ENCODE measurements at regions not wholly inside any gene's neighbourhood (a gene's known extent, or its start where the extent isn't known, plus 50 kb on each side); places are given as distances from the start of the nearest gene placed in this dataset.

- Mint-ChIP-seq H3K4me1 (peaks cover 3% of the 10 kb centered on the region), H3K4me3 (no peak overlapping the region)
These were observed 76.9 kb upstream of the PHACTR2 start for GRCh38 chr6:143600821-143601220.

GRCh38 chr6:143598466-143599080, 79.2 kb upstream of the PHACTR2 start:
- peaks cover 10% of the 10 kb centered on the region for H3K4me1 ChIP-seq
- no peak overlapping the region for H3K9ac ChIP-seq
- no peaks in the 10 kb centered on the region for H3K9me3 ChIP-seq (ENCODE audit: low read depth)
- no peaks in the 10 kb centered on the region for H3K27me3 ChIP-seq
- no peak overlapping the region for H2AFZ ChIP-seq (replicated peaks)
- no peaks in the 10 kb centered on the region for H3K36me3 ChIP-seq
- no peak for DNase-seq (ENCODE audit: low spot score)
- H3K27me3 Mint-ChIP-seq (ENCODE audit: insufficient read depth, low read depth) = peaks cover 2% of the 10 kb centered on the region
- H3K27ac Mint-ChIP-seq = no peak overlapping the region
- TF ChIP-seq CTCF (IDR thresholded peaks at IDR 0.05) (no peak), EZH2 (IDR thresholded peaks at IDR 0.05) (no peak), EZH2phosphoT487 (IDR thresholded peaks at IDR 0.05) (no peak)
- peaks cover 4% of the 10 kb centered on the region for H3K4me1 Mint-ChIP-seq
- H3K4me2 ChIP-seq = no peak overlapping the region
- no peak overlapping the region for H3K4me3 Mint-ChIP-seq
- H3K36me3 Mint-ChIP-seq = peaks cover 2% of the 10 kb centered on the region
- no peaks in the 10 kb centered on the region for H3K9me3 Mint-ChIP-seq
- H3K4me3 ChIP-seq = no peak overlapping the region
- H3K79me2 ChIP-seq (ENCODE audit: low read depth) = no peaks in the 10 kb centered on the region
- H3F3A ChIP-seq (ENCODE audit: low read depth) = no peaks in the 10 kb centered on the region
- no peak overlapping the region for H3K27ac ChIP-seq
- no peaks in the 10 kb centered on the region for H4K20me1 ChIP-seq (ENCODE audit: low read depth)

More at GRCh38 chr6:143600821-143601220, 76.9 kb upstream of the PHACTR2 start:
- H3K36me3 Mint-ChIP-seq = peaks cover 2% of the 10 kb centered on the region
- no peaks in the 10 kb centered on the region for H3K9me3 Mint-ChIP-seq
- no peak overlapping the region for H3K27ac ChIP-seq
- no peaks in the 10 kb centered on the region for H3K9me3 ChIP-seq (ENCODE audit: low read depth)
- DNase-seq (ENCODE audit: low spot score) = no peak
- peaks cover 4% of the 10 kb centered on the region for H3F3A ChIP-seq (ENCODE audit: low read depth)
- peaks cover 2% of the 10 kb centered on the region for H3K27me3 Mint-ChIP-seq (ENCODE audit: insufficient read depth, low read depth)
- H3K9ac ChIP-seq = no peak overlapping the region
- H3K27me3 ChIP-seq = no peaks in the 10 kb centered on the region
- no peak for TF ChIP-seq CTCF (IDR thresholded peaks at IDR 0.05)
- no peak for TF ChIP-seq EZH2phosphoT487 (IDR thresholded peaks at IDR 0.05)
- no peak for TF ChIP-seq EZH2 (IDR thresholded peaks at IDR 0.05)
- no peak overlapping the region for H3K4me3 ChIP-seq
- H3K79me2 ChIP-seq (ENCODE audit: low read depth) = no peaks in the 10 kb centered on the region
- peaks cover 4% of the 10 kb centered on the region for H3K4me1 ChIP-seq
- H2AFZ ChIP-seq (replicated peaks) = no peak overlapping the region
- no peak overlapping the region for H3K4me2 ChIP-seq
- H4K20me1 ChIP-seq (ENCODE audit: low read depth) = no peaks in the 10 kb centered on the region
- no peak overlapping the region for H3K27ac Mint-ChIP-seq
- H3K36me3 ChIP-seq = no peaks in the 10 kb centered on the region

- no peak overlapping the region for H3K4me3 ChIP-seq
- no peaks in the 10 kb centered on the region for H3K79me2 ChIP-seq (ENCODE audit: low read depth)
- Mint-ChIP-seq H3K27me3 (ENCODE audit: insufficient read depth, low read depth) (peaks cover under 1% of the 10 kb centered on the region), H3K27ac (peak overlapping the region; percentile 8), H3K4me1 (peaks cover 4% of the 10 kb centered on the region), H3K9me3 (no peaks in the 10 kb centered on the region), H3K36me3 (peaks cover 2% of the 10 kb centered on the region), H3K4me3 (no peak overlapping the region)
- no peak overlapping the region for H2AFZ ChIP-seq (replicated peaks)
- no peak overlapping the region for H3K27ac ChIP-seq
- TF ChIP-seq EZH2 (IDR thresholded peaks at IDR 0.05) (no peak), CTCF (IDR thresholded peaks at IDR 0.05) (no peak), EZH2phosphoT487 (IDR thresholded peaks at IDR 0.05) (no peak)
- no peaks in the 10 kb centered on the region for H4K20me1 ChIP-seq (ENCODE audit: low read depth)
- H3K9me3 ChIP-seq (ENCODE audit: low read depth) = no peaks in the 10 kb centered on the region
- H3K4me2 ChIP-seq = no peak overlapping the region
- H3K4me1 ChIP-seq = peaks cover 10% of the 10 kb centered on the region
- no peaks in the 10 kb centered on the region for H3K36me3 ChIP-seq
- H3F3A ChIP-seq (ENCODE audit: low read depth) = no peaks in the 10 kb centered on the region
- H3K9ac ChIP-seq = no peak overlapping the region
- no peak for DNase-seq (ENCODE audit: low spot score)
- no peaks in the 10 kb centered on the region for H3K27me3 ChIP-seq
These were observed 80.9 kb upstream of the PHACTR2 start for GRCh38 chr6:143596866-143597265.
